Suprapubic skin (tissue), 4 donors: ENCODE measurements at regions not wholly inside any gene's neighbourhood (a gene's known extent, or its start where the extent isn't known, plus 50 kb on each side); places are given as distances from the start of the nearest gene placed in this dataset.

Source experiments
- DNase-seq, 2 donors: peaks; one replicate each; pipeline ENCODE4 v3.0.0-alpha.2; 2019; ENCODE audit warnings: low spot score in 2 of 2
- H3K27ac ChIP-seq: fragments of 200-600 bp; sonication (generic); one replicate; pipeline ENCODE4 v1.5.1; 2019
- H3K27me3 ChIP-seq: fragments of 200-600 bp; sonication (generic); one replicate; pipeline ENCODE4 v1.5.1; 2019
- H3K36me3 ChIP-seq: fragments of 200-600 bp; sonication (generic); one replicate; pipeline ENCODE4 v1.5.1; 2019
- H3K4me1 ChIP-seq: fragments of 200-600 bp; sonication (generic); one replicate; pipeline ENCODE4 v1.5.1; 2019
- H3K4me3 ChIP-seq: fragments of 200-600 bp; sonication (generic); one replicate; pipeline ENCODE4 v1.5.1; 2019; ENCODE audit warnings: mild to moderate bottlenecking
- H3K9me3 ChIP-seq: fragments of 200-600 bp; sonication (generic); one replicate; pipeline ENCODE4 v1.5.1; 2019
- CTCF ChIP-seq, 2 donors: fragments of 200-600 bp in 1 of 2; fragments of 450-650 bp in 1 of 2; sonication (generic) in 1 of 2; IDR thresholded peaks; one replicate each; pipeline ENCODE4 v1.5.1; 2016 to 2019; ENCODE audit warnings: antibody characterized with exemption in 2 of 2, mild to moderate bottlenecking in 1 of 2, moderate library complexity in 1 of 2
- EP300 ChIP-seq: sonication (generic); formaldehyde crosslinking; IDR thresholded peaks from one replicate; pipeline ENCODE4 v1.6.1; 2017; ENCODE audit warnings: antibody characterized with exemption
- POLR2A ChIP-seq, 2 donors: fragments of 450-650 bp; IDR thresholded peaks; one replicate each; pipeline ENCODE4 v1.6.1; 2017; ENCODE audit warnings: antibody characterized with exemption in 2 of 2, mild to moderate bottlenecking in 2 of 2, moderate library complexity in 2 of 2
- POLR2AphosphoS5 ChIP-seq, 3 donors: sonication (generic); formaldehyde crosslinking; IDR thresholded peaks; one replicate each; pipeline ENCODE4 v1.6.1; 2017; ENCODE audit warnings: antibody characterized with exemption in 3 of 3
- WGBS: methylation state at CpG from one replicate; pipeline ENCODE4 v1.1.5; 2018; 5-methylcytosine and 5-hydroxymethylcytosine counted together

GRCh38 chr2:212752730-212753351 lies 214.2 kb upstream of the ERBB4 start:
- H3K4me1 ChIP-seq: no peaks in the 10 kb centered on the region
- H3K36me3 ChIP-seq: no peaks in the 10 kb centered on the region
- TF ChIP-seq POLR2A (IDR thresholded peaks at IDR 0.05) (no peak), EP300 (no peak), CTCF (IDR thresholded peaks at IDR 0.05) (no peak), POLR2AphosphoS5 (IDR thresholded peaks at IDR 0.05) (no peak)
- 39% methylated on average over 2 of the region's 2 CpGs for WGBS
- H3K4me3 ChIP-seq: no peak overlapping the region
- no peak for DNase-seq
- H3K9me3 ChIP-seq: peaks cover 11% of the 10 kb centered on the region
- H3K27me3 ChIP-seq: no peaks in the 10 kb centered on the region
- H3K27ac ChIP-seq: no peak overlapping the region

- Histone ChIP-seq H3K9me3 (no peaks in the 10 kb centered on the region), H3K27me3 (no peaks in the 10 kb centered on the region), H3K27ac (no peak overlapping the region), H3K4me3 (no peak overlapping the region), H3K36me3 (no peaks in the 10 kb centered on the region), H3K4me1 (no peaks in the 10 kb centered on the region)
- no peak for DNase-seq
- no peak for TF ChIP-seq POLR2AphosphoS5 (IDR thresholded peaks at IDR 0.05)
- TF ChIP-seq POLR2A (IDR thresholded peaks at IDR 0.05): no peak
- no peak for TF ChIP-seq CTCF (IDR thresholded peaks at IDR 0.05)
- no peak for TF ChIP-seq EP300
Measured at GRCh38 chr2:212745359-212745758, 206.8 kb upstream of the ERBB4 start.

GRCh38 chr2:212737392-212738172 lies 199.0 kb upstream of the ERBB4 start:
- Histone ChIP-seq H3K27ac (no peak overlapping the region), H3K4me3 (no peak overlapping the region), H3K4me1 (no peaks in the 10 kb centered on the region), H3K36me3 (no peaks in the 10 kb centered on the region), H3K9me3 (no peaks in the 10 kb centered on the region), H3K27me3 (no peaks in the 10 kb centered on the region)
- no peak for TF ChIP-seq CTCF (IDR thresholded peaks at IDR 0.05)
- no peak for TF ChIP-seq EP300
- WGBS: 64% methylated on average over 4 of the region's 4 CpGs
- no peak for DNase-seq

- H3K27ac ChIP-seq: no peak overlapping the region
- no peaks in the 10 kb centered on the region for H3K36me3 ChIP-seq
- H3K4me3 ChIP-seq: no peak overlapping the region
- H3K9me3 ChIP-seq: no peaks in the 10 kb centered on the region
- 93% methylated on average over 1 of the region's 1 CpG for WGBS
- TF ChIP-seq POLR2AphosphoS5 (IDR thresholded peaks at IDR 0.05) (no peak), EP300 (no peak), POLR2A (IDR thresholded peaks at IDR 0.05) (no peak), CTCF (IDR thresholded peaks at IDR 0.05) (no peak)
- no peaks in the 10 kb centered on the region for H3K27me3 ChIP-seq
- H3K4me1 ChIP-seq: no peaks in the 10 kb centered on the region
- DNase-seq: no peak
Measured at GRCh38 chr2:212736385-212736726, 197.8 kb upstream of the ERBB4 start.

- no peak for DNase-seq
- H3K36me3 ChIP-seq: no peaks in the 10 kb centered on the region
- WGBS: 62% methylated on average over 4 of the region's 4 CpGs
- no peaks in the 10 kb centered on the region for H3K27me3 ChIP-seq
- H3K4me3 ChIP-seq: no peak overlapping the region
- H3K27ac ChIP-seq: no peak overlapping the region
- TF ChIP-seq POLR2AphosphoS5 (IDR thresholded peaks at IDR 0.05) (no peak), CTCF (IDR thresholded peaks at IDR 0.05) (no peak)
- H3K4me1 ChIP-seq: no peaks in the 10 kb centered on the region
- H3K9me3 ChIP-seq: no peaks in the 10 kb centered on the region
Measured at GRCh38 chr2:212733273-212733672, 194.7 kb upstream of the ERBB4 start.
